Myocyte (in vitro differentiated cells): ENCODE measurements at regions not wholly inside any gene's neighbourhood (a gene's known extent, or its start where the extent isn't known, plus 50 kb on each side); places are given as distances from the start of the nearest gene placed in this dataset.
"Not testable (repeated sequence)": the region's sequence is repeated elsewhere in the genome, so short reads cannot be mapped to it uniquely, and the experiment has no call there.

ENCODE experiments used
- DNase-seq: peaks from one replicate; pipeline ENCODE4 v3.0.0-alpha.2; 2012; ENCODE audit warnings: low read depth

GRCh38 chr2:103365071-103365470 is 603.2 kb downstream of the TMEM182 start:
- DNase-seq, result no peak

- DNase-seq, result no peak
These were observed 606.0 kb downstream of the TMEM182 start for GRCh38 chr2:103367877-103368276.

GRCh38 chr2:103383541-103383940 is 621.7 kb downstream of the TMEM182 start:
- DNase-seq, result no peak

GRCh38 chr2:103386872-103387271 is 625.0 kb downstream of the TMEM182 start:
- no peak for DNase-seq

- no peak for DNase-seq
These were observed 626.1 kb downstream of the TMEM182 start for GRCh38 chr2:103387888-103388287.

- no peak for DNase-seq
These were observed 634.3 kb downstream of the TMEM182 start for GRCh38 chr2:103396152-103396551.

GRCh38 chr2:103401621-103402020 is 639.8 kb downstream of the TMEM182 start:
- DNase-seq, result no peak

GRCh38 chr2:103402336-103402735 is 640.5 kb downstream of the TMEM182 start:
- DNase-seq, result no peak

- DNase-seq, result no peak
These were observed 641.1 kb downstream of the TMEM182 start for GRCh38 chr2:103402944-103403343.

- not testable (repeated sequence) for DNase-seq
These were observed 641.6 kb downstream of the TMEM182 start for GRCh38 chr2:103403388-103403787.

GRCh38 chr2:103410221-103410620 is 648.4 kb downstream of the TMEM182 start:
- DNase-seq, result no peak

- no peak for DNase-seq
These were observed 657.7 kb downstream of the TMEM182 start for GRCh38 chr2:103419506-103419905.

- no peak for DNase-seq
These were observed 661.3 kb downstream of the TMEM182 start for GRCh38 chr2:103423100-103423499.

- no peak for DNase-seq
These were observed 665.7 kb downstream of the TMEM182 start for GRCh38 chr2:103427567-103427966.

GRCh38 chr2:103430191-103430590 is 668.4 kb downstream of the TMEM182 start:
- DNase-seq, result no peak

GRCh38 chr2:103435010-103435409 is 673.2 kb downstream of the TMEM182 start:
- DNase-seq, result no peak

GRCh38 chr2:103437161-103437560 is 675.3 kb downstream of the TMEM182 start:
- DNase-seq, result no peak

GRCh38 chr2:103445347-103445746 is 683.5 kb downstream of the TMEM182 start:
- no peak for DNase-seq

- no peak for DNase-seq
These were observed 686.7 kb downstream of the TMEM182 start for GRCh38 chr2:103448495-103448894.

GRCh38 chr2:103451283-103451682 is 689.5 kb downstream of the TMEM182 start:
- no peak for DNase-seq

- no peak for DNase-seq
These were observed 697.5 kb downstream of the TMEM182 start for GRCh38 chr2:103459283-103459682.

GRCh38 chr2:103462101-103462500 is 700.3 kb downstream of the TMEM182 start:
- DNase-seq, result no peak

GRCh38 chr2:103462712-103463111 is 700.9 kb downstream of the TMEM182 start:
- no peak for DNase-seq

- no peak for DNase-seq
These were observed 703.0 kb downstream of the TMEM182 start for GRCh38 chr2:103464831-103465230.
